ENCODE measurements at regions not wholly inside any gene's neighbourhood (a gene's known extent, or its start where the extent isn't known, plus 50 kb on each side); places are given as distances from the start of the nearest gene placed in this dataset.

DNA sequence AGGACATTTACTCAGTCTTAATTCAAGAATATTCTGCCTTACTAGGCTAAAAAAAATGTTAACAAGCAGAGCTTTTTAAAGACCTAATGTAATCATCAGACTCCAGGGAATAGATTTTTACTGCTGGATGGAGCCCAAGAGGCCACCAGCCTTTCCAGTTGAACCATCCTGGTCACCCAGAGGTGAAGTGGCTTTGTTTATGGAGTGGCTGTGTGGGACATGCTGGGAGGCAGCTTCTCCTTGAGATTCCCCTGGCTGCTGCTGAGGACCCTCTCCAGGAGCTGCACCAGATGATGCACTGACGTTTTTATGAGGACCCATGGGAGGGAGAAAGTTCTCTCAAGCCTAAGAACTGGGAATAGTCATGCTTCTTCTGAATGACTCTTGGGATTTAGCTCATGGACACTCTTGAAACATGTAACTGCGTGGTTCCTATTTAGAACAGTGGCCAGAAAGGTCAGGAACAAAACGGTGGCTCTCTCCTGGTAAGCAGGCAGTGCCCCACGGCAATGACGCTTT, 205.9 kb upstream of the MIR17HG start:
- TF ChIP-seq GATA3 (IDR thresholded peaks at IDR 0.05; ENCODE audit: low read depth, low read length) (no peak), GATA2 (IDR thresholded peaks at IDR 0.05; ENCODE audit: low read depth, low read length) (no peak)

Measured in SH-SY5Y (cell line).